Lung (tissue), 11 donors: ENCODE measurements at regions not wholly inside any gene's neighbourhood (a gene's known extent, or its start where the extent isn't known, plus 50 kb on each side); places are given as distances from the start of the nearest gene placed in this dataset.

ENCODE experiments used
- ATAC-seq: fragments of 200-7000 bp; cut with Tn5 transposase; one replicate; pipeline ENCODE4 v1.9.1; 2020; ENCODE audit warnings: moderate number of reproducible peaks; ENCODE audit not compliant: insufficient read depth, low FRiP score
- DNase-seq, 3 donors: peaks; one replicate each; pipeline ENCODE4 v3.0.0-alpha.2; 2013 to 2017
- H3K27ac ChIP-seq, 2 donors: one replicate each; pipeline ENCODE4 v1.5.1; 2013; ENCODE audit warnings: mild to moderate bottlenecking in 2 of 2, moderate library complexity in 2 of 2, control low read depth in 1 of 2, inconsistent platforms in 1 of 2, low read depth in 1 of 2, low read length in 1 of 2
- H3K27me3 ChIP-seq, 3 donors: one replicate each; pipeline ENCODE4 v1.5.1; 2013; ENCODE audit warnings: low read length in 2 of 3; ENCODE audit not compliant: control insufficient read depth in 3 of 3, insufficient read depth in 3 of 3
- H3K36me3 ChIP-seq, 4 donors: one replicate each; pipeline ENCODE4 v1.5.1; 2013; ENCODE audit warnings: low read length in 4 of 4, mild to moderate bottlenecking in 1 of 4, moderate library complexity in 1 of 4; ENCODE audit not compliant: control insufficient read depth in 4 of 4, insufficient read depth in 4 of 4
- H3K4me1 ChIP-seq, 5 donors: one replicate each; pipeline ENCODE4 v1.5.1; 2013; ENCODE audit warnings: low read length in 5 of 5, mild to moderate bottlenecking in 2 of 5, moderate library complexity in 1 of 5; ENCODE audit not compliant: control insufficient read depth in 5 of 5, insufficient read depth in 5 of 5
- H3K4me3 ChIP-seq: one replicate; pipeline ENCODE4 v1.5.1; 2013; ENCODE audit warnings: mild to moderate bottlenecking, control low read depth, moderate library complexity
- H3K9ac ChIP-seq, 2 donors: one replicate each; pipeline ENCODE4 v1.5.1; 2013; ENCODE audit warnings: low read length in 2 of 2, control low read depth in 1 of 2; ENCODE audit not compliant: insufficient read depth in 1 of 2
- H3K9me3 ChIP-seq, 4 donors: one replicate each; pipeline ENCODE4 v1.5.1; 2013; ENCODE audit warnings: low read length in 3 of 4, mild to moderate bottlenecking in 1 of 4, moderate library complexity in 1 of 4; ENCODE audit not compliant: control insufficient read depth in 4 of 4, insufficient read depth in 3 of 4
- CTCF ChIP-seq: IDR thresholded peaks from 2 replicates; pipeline ENCODE4 v1.5.1; 2012; ENCODE audit warnings: mild to moderate bottlenecking; ENCODE audit errors: control extremely low read depth, extremely low read depth
- WGBS, 2 donors: extraction: QIAGEN DNeasy Blood & Tissue Kit; methylation state at CpG; one replicate each; pipeline ENCODE4 v1.1.7; 2013; 5-methylcytosine and 5-hydroxymethylcytosine counted together
- donor health status: control.
- donor health status: control.
- donor health status: Bipolar disorder and iron deficiency.
- donor health status: healthy.
- donor health status: DM: yes; HTN: yes; CAD: no.

GRCh38 chr11:116348226-116348625, 424.6 kb downstream of the BUD13 start:
- Histone ChIP-seq H3K27me3 (no peaks in the 10 kb centered on the region), H3K4me1 (peaks cover 0 to 1% (median 0%) of the 10 kb centered on the region in 5 donors), H3K9me3 (no peaks in the 10 kb centered on the region), H3K27ac (no peak overlapping the region), H3K36me3 (no peaks in the 10 kb centered on the region), H3K4me3 (no peak overlapping the region), H3K9ac (no peak overlapping the region)
- DNase-seq = no peak
- no peak for TF ChIP-seq CTCF
- WGBS, 2 donors = 34 to 39% methylated on average over 1 of the region's 1 CpG
- peak; percentile 58 for ATAC-seq

GRCh38 chr11:116345575-116345974, 427.2 kb downstream of the BUD13 start:
- H3K27ac ChIP-seq = no peak overlapping the region

GRCh38 chr11:116344601-116345000, 428.2 kb downstream of the BUD13 start:
- Histone ChIP-seq H3K4me3 (no peak overlapping the region), H3K9me3 (no peaks in the 10 kb centered on the region), H3K4me1 (peaks cover 0 to 1% (median 0%) of the 10 kb centered on the region in 5 donors), H3K36me3 (no peaks in the 10 kb centered on the region), H3K9ac (no peak overlapping the region), H3K27me3 (no peaks in the 10 kb centered on the region), H3K27ac (no peak overlapping the region)
- ATAC-seq (no peak), DNase-seq (no peak)
- no peak for TF ChIP-seq CTCF
- 63 to 78% methylated on average over 5 of the region's 5 CpGs for WGBS, 2 donors

More at GRCh38 chr11:116345575-116345974, 427.2 kb downstream of the BUD13 start:
- H3K9ac ChIP-seq = no peak overlapping the region
- H3K4me1 ChIP-seq = peaks cover 0 to 1% (median 0%) of the 10 kb centered on the region in 5 donors
- no peak overlapping the region for H3K4me3 ChIP-seq
- H3K27me3 ChIP-seq = no peaks in the 10 kb centered on the region
- ATAC-seq (no peak), DNase-seq (no peak)
- no peaks in the 10 kb centered on the region for H3K9me3 ChIP-seq
- no peaks in the 10 kb centered on the region for H3K36me3 ChIP-seq
- 86 to 87% methylated on average over 2 of the region's 2 CpGs for WGBS, 2 donors
- no peak for TF ChIP-seq CTCF

GRCh38 chr11:116343270-116343669, 429.5 kb downstream of the BUD13 start:
- TF ChIP-seq CTCF = no peak
- Histone ChIP-seq H3K27ac (no peak overlapping the region), H3K9me3 (no peaks in the 10 kb centered on the region), H3K9ac (no peak overlapping the region), H3K27me3 (no peaks in the 10 kb centered on the region), H3K4me3 (no peak overlapping the region), H3K4me1 (no peaks in the 10 kb centered on the region), H3K36me3 (no peaks in the 10 kb centered on the region)
- DNase-seq (no peak), ATAC-seq (no peak)
- WGBS, 2 donors = 68 to 78% methylated on average over 3 of the region's 3 CpGs
